SK-N-MC (cell line): ENCODE measurements at regions not wholly inside any gene's neighbourhood (a gene's known extent, or its start where the extent isn't known, plus 50 kb on each side); places are given as distances from the start of the nearest gene placed in this dataset.

Source experiments
- DNase-seq: peaks from one replicate; pipeline ENCODE4 v3.0.0-alpha.2; 2011; ENCODE audit warnings: low read depth, low spot score
- H3K27ac ChIP-seq: fragments of 200-600 bp; sonication (generic); 2 replicates; pipeline ENCODE4 v1.5.1; 2016; ENCODE audit warnings: mixed run types
- H3K36me3 ChIP-seq: fragments of 200-600 bp; sonication (generic); 2 replicates; pipeline ENCODE4 v1.6.1; 2017; ENCODE audit warnings: antibody characterized with exemption, low read length, mixed read lengths; ENCODE audit not compliant: insufficient read depth
- H3K4me3 ChIP-seq: fragments of 200-600 bp; sonication (generic); 2 replicates; pipeline ENCODE4 v1.5.1; 2016
- H3K9ac ChIP-seq: fragments of 200-600 bp; sonication (generic); 2 replicates; pipeline ENCODE4 v1.8.0; 2017; ENCODE audit warnings: mixed run types, mixed read lengths; ENCODE audit not compliant: insufficient read length
- H3K9me3 ChIP-seq: fragments of 200-600 bp; sonication (generic); 2 replicates; pipeline ENCODE4 v1.6.1; 2017; ENCODE audit warnings: low read depth, mild to moderate bottlenecking, antibody characterized with exemption, low read length, moderate library complexity, mixed read lengths
- EZH2 ChIP-seq: fragments of 200-600 bp; sonication (generic); IDR thresholded peaks from one replicate; pipeline ENCODE4 v1.6.1; 2017; ENCODE audit warnings: antibody characterized with exemption
- FOXP2 ChIP-seq: optimal IDR thresholded peaks from 2 replicates; pipeline ENCODE3; 2011; ENCODE audit warnings: mild to moderate bottlenecking, moderate library complexity; ENCODE audit not compliant: insufficient read depth; ENCODE audit errors: extremely low read length, control extremely low read depth
- POLR2AphosphoS5 ChIP-seq: IDR thresholded peaks from 2 replicates; pipeline ENCODE4 v1.6.1; 2012; ENCODE audit warnings: mild to moderate bottlenecking, low read depth, low read length, borderline replicate concordance

DNA sequence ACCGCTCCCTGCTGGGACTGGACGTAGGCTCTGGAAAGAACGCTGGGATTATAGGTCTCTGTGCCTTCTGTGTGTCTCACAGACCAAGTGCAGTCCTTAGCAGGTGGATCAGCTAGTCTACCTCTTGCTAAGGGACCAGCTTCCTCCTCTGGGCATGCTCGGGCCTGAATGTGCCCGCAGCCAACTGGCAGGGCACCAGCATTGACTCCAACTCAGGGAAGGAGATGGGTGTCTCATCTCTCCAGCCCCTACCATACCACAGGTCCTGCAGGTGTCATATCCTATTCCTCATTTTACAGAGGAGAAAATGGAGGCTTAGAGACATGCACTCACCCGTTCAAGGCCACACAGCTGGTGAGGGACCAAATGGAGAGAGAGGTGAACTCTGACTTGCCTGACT lies 340.2 kb downstream of the PTPRU start:
- TF ChIP-seq FOXP2 (no peak), EZH2 (no peak), POLR2AphosphoS5 (no peak)
- no peaks in the 10 kb centered on the region for H3K36me3 ChIP-seq
- no peak overlapping the region for H3K9ac ChIP-seq
- H3K9me3 ChIP-seq, result no peaks in the 10 kb centered on the region
- no peak for DNase-seq
- H3K4me3 ChIP-seq, result no peak overlapping the region
- H3K27ac ChIP-seq, result no peak overlapping the region

- TF ChIP-seq EZH2, result no peak
- no peak for TF ChIP-seq POLR2AphosphoS5
- TF ChIP-seq FOXP2, result no peak
- no peak overlapping the region for H3K9ac ChIP-seq
- no peak overlapping the region for H3K4me3 ChIP-seq
- no peak overlapping the region for H3K27ac ChIP-seq
- no peaks in the 10 kb centered on the region for H3K36me3 ChIP-seq
- no peak for DNase-seq
- no peaks in the 10 kb centered on the region for H3K9me3 ChIP-seq
Observed at GRCh38 chr1:29575826-29576225, 339.5 kb downstream of the PTPRU start.

GRCh38 chr1:29575277-29575676 lies 339.0 kb downstream of the PTPRU start:
- no peak for DNase-seq
- Histone ChIP-seq H3K4me3 (no peak overlapping the region), H3K27ac (no peak overlapping the region), H3K9me3 (no peaks in the 10 kb centered on the region), H3K36me3 (no peaks in the 10 kb centered on the region), H3K9ac (no peak overlapping the region)
- no peak for TF ChIP-seq POLR2AphosphoS5
- TF ChIP-seq FOXP2, result no peak
- TF ChIP-seq EZH2, result no peak

- Histone ChIP-seq H3K9ac (no peak overlapping the region), H3K9me3 (no peaks in the 10 kb centered on the region), H3K4me3 (no peak overlapping the region), H3K36me3 (no peaks in the 10 kb centered on the region), H3K27ac (no peak overlapping the region)
- DNase-seq, result no peak
- TF ChIP-seq FOXP2 (no peak), POLR2AphosphoS5 (no peak), EZH2 (no peak)
Observed at GRCh38 chr1:29574871-29575270, 338.5 kb downstream of the PTPRU start.

DNA sequence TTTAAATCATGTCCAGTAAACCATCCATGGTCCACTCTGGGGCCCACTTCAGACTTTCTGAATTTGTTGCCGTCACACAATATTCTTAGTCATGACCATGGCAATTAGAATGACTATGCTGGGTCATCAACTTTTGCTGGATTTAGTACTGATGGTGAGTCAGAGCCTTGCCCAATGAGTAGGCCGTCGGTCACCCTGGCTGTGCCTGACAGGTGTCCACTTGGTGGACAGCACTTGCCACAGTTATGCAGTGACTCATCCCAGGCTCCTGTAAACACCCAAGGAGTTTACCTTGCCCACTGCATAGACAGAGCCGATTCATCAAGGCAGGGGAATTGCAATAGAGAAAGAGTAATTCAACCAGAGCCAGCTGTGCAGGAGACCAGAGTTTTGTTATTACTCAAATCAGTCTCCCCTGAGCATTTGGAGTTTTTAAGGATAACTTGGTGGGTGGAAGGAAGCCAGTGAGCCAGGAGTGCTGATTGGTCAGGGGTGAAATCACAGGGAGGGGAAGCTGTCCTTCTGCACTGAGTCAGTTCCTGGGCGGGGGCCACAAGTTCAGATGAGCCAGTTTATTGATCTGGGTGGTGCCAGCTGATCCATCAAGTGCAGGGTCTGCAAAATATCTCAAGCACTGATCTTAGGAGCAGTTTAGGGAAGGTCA lies 333.8 kb downstream of the PTPRU start:
- Histone ChIP-seq H3K9ac (no peak overlapping the region), H3K27ac (no peak overlapping the region), H3K4me3 (no peak overlapping the region), H3K36me3 (no peaks in the 10 kb centered on the region), H3K9me3 (no peaks in the 10 kb centered on the region)
- no peak for TF ChIP-seq FOXP2
- no peak for TF ChIP-seq EZH2
- no peak for TF ChIP-seq POLR2AphosphoS5
- no peak for DNase-seq

DNA sequence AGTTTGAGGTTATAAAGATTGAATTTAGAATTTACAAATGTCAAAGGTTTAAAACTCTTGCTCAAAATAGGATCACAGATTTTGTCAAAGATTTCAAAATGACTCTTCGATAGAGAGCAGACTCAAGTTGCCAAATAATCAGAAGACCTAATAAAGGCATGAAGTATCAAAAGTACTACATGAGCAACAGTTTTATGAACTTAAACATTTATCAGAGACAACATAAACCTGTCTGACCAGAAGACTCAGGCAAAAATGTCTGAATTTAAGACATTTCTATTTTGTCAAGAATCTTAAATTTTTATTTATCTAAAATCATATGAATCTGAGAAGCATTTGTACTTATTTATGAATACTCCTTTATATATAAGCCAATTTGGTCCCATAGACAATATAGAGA lies 330.9 kb downstream of the PTPRU start:
- TF ChIP-seq FOXP2 (no peak), EZH2 (no peak), POLR2AphosphoS5 (no peak)
- no peaks in the 10 kb centered on the region for H3K9me3 ChIP-seq
- no peak for DNase-seq

GRCh38 chr1:29565490-29565889 lies 329.2 kb downstream of the PTPRU start:
- Histone ChIP-seq H3K9me3 (no peaks in the 10 kb centered on the region), H3K27ac (no peak overlapping the region), H3K9ac (no peak overlapping the region), H3K36me3 (no peaks in the 10 kb centered on the region), H3K4me3 (no peak overlapping the region)
- DNase-seq, result no peak
- no peak for TF ChIP-seq POLR2AphosphoS5
- no peak for TF ChIP-seq FOXP2
- no peak for TF ChIP-seq EZH2

More for the DNA sequence above, 330.9 kb downstream of the PTPRU start:
- H3K4me3 ChIP-seq, result no peak overlapping the region
- no peak overlapping the region for H3K27ac ChIP-seq
- H3K9ac ChIP-seq, result no peak overlapping the region
- no peaks in the 10 kb centered on the region for H3K36me3 ChIP-seq

GRCh38 chr1:29563571-29563970 lies 327.2 kb downstream of the PTPRU start:
- DNase-seq, result no peak
- H3K9me3 ChIP-seq, result no peaks in the 10 kb centered on the region
- no peaks in the 10 kb centered on the region for H3K36me3 ChIP-seq
- H3K27ac ChIP-seq, result no peak overlapping the region
- no peak overlapping the region for H3K4me3 ChIP-seq
- H3K9ac ChIP-seq, result no peak overlapping the region
- TF ChIP-seq FOXP2 (no peak), EZH2 (no peak), POLR2AphosphoS5 (no peak)

DNA sequence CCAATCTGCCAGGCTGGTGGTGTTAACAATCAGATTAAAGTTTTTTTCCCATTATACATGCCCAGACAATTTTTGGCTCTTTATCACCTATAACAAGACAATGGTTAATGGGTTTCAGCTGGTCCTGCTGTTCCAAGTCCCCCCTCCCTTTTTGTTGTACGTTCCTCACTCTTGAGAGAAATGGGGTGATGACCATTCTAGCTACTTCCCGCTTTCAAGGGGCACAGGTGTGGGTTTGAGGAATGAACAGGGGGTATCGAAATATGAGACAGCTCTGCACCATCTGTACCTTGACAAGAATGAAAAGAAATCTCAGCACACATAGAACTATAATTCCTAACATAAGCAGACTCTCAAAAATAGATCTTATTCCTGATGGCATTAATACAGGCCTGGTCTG lies 326.8 kb downstream of the PTPRU start:
- no peak for DNase-seq
- H3K4me3 ChIP-seq, result no peak overlapping the region
- no peak overlapping the region for H3K27ac ChIP-seq
- TF ChIP-seq EZH2, result no peak
- TF ChIP-seq POLR2AphosphoS5, result no peak
- no peak for TF ChIP-seq FOXP2
- H3K9me3 ChIP-seq, result no peaks in the 10 kb centered on the region
- H3K36me3 ChIP-seq, result no peaks in the 10 kb centered on the region
- H3K9ac ChIP-seq, result no peak overlapping the region

DNA sequence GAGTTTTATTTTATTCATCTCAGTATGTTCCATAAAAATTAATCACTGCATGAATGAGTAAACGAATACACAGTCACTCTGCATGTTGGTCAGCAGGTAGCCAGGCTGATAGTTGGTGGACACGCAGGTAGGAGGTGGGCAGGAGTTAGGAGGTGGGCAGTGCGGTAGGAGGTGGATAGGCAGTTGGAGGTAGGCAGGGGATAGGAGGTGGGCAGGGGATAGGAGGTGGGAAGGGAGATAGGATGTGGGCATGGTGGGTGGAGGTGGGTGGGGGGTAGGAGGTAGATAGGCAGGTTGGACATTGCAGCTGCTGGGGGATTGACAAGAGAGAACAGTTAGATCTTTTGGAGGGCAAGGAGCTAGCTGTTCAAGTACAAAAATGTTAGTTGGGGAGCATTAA lies 322.7 kb downstream of the PTPRU start:
- no peak for TF ChIP-seq FOXP2
- TF ChIP-seq EZH2, result no peak
- TF ChIP-seq POLR2AphosphoS5, result no peak
- DNase-seq, result no peak
- no peak overlapping the region for H3K27ac ChIP-seq
- H3K9me3 ChIP-seq, result no peaks in the 10 kb centered on the region
- H3K9ac ChIP-seq, result no peak overlapping the region
- no peaks in the 10 kb centered on the region for H3K36me3 ChIP-seq
- H3K4me3 ChIP-seq, result no peak overlapping the region
